Skeletal muscle cell (primary cell): ENCODE measurements at regions not wholly inside any gene's neighbourhood (a gene's known extent, or its start where the extent isn't known, plus 50 kb on each side); places are given as distances from the start of the nearest gene placed in this dataset.
"Not testable (repeated sequence)": the region's sequence is repeated elsewhere in the genome, so short reads cannot be mapped to it uniquely, and the experiment has no call there.

Experiments
- DNase-seq: peaks from one replicate; pipeline ENCODE4 v3.0.0-alpha.2; 2010; ENCODE audit warnings: low read depth
- H3K4me3 ChIP-seq: 2 replicates; pipeline ENCODE4 v1.5.1; 2011; ENCODE audit warnings: low read depth, mild to moderate bottlenecking, control low read depth, low read length, moderate library complexity

DNA sequence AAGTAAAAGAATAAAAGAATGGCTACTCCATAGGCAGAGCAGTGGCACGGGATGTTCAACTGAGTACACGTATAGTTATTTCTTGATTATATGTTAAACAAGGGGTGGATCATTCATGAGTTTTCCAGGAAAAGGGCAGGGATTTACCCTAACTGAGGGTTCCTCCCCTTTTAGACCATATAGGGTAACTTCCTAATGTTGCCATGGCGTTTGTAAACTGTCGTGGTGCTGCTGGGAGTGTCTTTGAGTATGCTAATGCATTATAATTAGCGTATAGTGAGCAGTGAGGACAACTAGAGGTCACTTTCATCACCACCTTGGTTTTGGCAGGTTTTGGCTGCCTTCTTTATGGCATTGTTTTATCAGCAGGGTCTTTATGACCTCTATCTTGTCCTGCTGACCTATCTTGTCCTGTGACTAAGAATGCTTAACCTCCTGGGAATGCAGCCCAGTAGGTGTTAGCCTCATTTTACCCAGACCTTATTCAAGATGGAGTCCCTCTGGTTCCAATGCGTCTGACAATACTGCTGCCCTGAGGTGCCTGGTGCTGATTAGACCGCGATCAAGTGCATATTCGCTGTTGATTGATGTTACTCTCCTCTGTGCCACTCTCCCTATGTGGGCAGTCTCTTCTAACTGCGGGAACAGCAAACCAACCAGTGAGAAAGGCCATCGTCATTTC, 67.6 kb upstream of the AMN1 start:
- H3K4me3 ChIP-seq = no peak overlapping the region
- no peak for DNase-seq

DNA sequence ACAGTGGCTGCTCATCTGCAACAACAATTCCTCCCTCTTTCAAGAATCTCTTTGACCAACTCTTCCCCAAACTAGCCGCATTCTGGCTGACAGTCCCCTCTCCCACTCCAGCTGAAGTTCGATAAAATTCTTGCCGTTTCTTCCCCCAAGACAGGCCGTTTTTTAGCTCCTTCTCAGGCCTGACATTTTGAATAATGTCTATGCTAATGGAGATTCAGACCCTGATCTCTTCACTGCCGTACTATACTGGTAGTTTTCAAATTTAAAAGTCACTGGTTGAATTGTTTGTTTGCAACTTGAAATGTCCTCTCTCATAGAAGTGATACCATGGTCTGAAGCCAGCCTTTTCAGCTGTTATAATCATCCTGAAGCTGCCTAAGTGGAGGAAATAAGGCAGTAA, 65.9 kb upstream of the AMN1 start:
- no peak for DNase-seq
- H3K4me3 ChIP-seq = no peak overlapping the region

- not testable (repeated sequence) for H3K4me3 ChIP-seq, DNase-seq
These were observed 62.4 kb upstream of the AMN1 start for GRCh38 chr12:31791265-31791664.

- no peak for DNase-seq
- H3K4me3 ChIP-seq = no peak overlapping the region
These were observed 61.9 kb upstream of the AMN1 start for GRCh38 chr12:31790759-31791158.

- H3K4me3 ChIP-seq = no peak overlapping the region
- DNase-seq = no peak
These were observed 56.5 kb upstream of the AMN1 start for GRCh38 chr12:31785318-31785717.

DNA sequence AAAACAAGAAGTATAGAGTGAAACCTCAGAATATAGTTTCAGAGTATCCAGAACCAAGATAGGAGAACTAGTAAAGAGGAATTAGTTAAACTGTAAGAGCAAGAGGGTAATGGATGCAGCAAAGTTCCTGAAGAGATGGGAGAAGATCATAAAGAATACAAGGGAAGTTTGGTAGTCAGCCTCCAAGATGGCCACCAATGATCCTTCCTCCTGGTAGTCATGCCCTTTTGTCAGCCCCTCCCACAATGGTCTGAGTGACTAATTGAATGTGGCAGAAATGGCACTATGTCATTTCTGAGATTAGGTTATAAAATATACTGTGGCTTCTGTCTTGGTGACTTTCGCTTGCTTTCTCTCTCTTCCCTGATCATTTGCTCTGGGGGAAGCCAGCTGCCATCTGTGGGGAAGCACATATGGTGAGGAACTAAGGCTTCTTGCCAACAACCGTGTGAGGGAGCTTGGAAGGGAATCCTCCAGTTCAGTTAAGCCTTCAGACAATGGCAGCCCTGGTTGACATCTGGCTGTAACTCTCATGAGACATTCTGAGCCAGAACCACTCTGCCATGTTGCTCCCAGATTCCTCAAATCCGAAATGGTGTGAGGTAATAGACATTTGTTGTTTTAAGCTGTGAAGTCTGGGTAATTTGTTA, 55.3 kb upstream of the AMN1 start:
- DNase-seq = no peak
- no peak overlapping the region for H3K4me3 ChIP-seq

GRCh38 chr12:31783556-31783955, 54.7 kb upstream of the AMN1 start:
- H3K4me3 ChIP-seq = no peak overlapping the region
- DNase-seq = no peak

DNA sequence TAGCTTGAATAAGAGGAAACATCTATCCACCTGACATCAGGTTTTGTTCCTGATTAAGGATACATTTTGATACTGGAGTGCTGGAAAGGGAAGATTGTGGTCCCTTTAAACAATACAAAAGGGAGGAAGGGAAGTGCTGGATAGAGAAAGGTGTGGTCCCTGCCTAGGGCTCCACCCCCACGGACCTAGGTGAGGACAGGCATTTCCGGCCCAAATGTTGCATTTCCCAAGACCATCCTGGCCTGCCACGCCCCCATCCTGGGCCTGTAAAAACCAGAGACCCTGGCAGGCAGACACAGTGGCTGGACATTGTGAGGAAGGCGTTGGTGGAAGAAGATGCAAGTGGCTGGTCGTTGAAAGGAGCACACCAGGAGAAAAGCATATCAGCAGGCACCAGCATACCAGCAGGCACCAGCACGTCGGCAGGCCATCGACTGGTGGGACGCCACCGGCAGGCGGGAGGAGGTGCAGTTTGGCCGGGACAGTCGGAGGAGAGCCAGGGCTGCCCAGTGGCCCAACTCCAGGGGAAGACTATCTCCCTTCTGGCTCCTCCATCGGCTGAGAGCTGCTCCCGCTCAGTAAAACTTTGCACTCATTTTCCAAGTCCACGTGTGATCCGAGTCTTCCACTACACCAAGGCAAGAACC, 53.2 kb upstream of the AMN1 start:
- DNase-seq = no peak
- no peak overlapping the region for H3K4me3 ChIP-seq

DNA sequence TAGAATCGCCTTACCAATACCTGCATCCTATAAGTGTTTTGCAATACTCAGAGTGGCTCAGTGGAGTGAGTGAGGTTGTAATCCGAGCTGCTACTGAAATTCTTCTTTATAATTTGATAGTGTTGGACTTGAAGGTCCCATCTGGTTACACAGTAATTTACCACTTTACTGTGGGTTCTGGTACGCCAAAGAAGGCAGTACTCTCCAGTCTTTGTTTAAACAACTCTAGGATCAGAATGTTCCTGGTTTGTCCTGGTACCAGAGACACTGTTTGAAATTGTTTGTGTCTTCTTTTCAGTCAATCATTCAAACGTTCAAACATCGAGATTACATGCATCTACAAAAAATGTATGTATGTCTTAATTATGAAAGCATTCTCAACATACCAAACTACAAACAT, 51.3 kb upstream of the AMN1 start:
- DNase-seq = no peak
- no peak overlapping the region for H3K4me3 ChIP-seq

DNA sequence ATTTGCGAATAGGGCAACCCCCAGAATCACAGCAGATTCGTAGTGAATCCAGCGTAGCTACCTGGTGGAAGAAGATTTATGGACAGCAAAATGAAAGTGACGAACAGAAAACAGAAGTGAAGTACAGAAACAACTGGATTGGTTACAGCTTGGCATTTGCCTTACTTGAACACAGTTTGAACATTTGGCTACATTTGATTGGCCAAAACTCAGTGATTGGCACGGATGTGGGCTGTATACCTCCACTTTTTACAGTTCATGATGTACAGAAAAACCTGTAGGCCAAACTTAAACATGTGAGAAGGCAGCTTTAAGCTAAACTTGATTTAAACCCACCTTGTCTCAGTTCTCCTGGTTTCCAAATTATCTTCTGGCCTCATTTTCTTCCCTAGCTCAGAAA, 49.9 kb upstream of the AMN1 start:
- no peak for DNase-seq
- H3K4me3 ChIP-seq = no peak overlapping the region
